ENCODE measurements at regions not wholly inside any gene's neighbourhood (a gene's known extent, or its start where the extent isn't known, plus 50 kb on each side); places are given as distances from the start of the nearest gene placed in this dataset.
"Not testable (repeated sequence)": the region's sequence is repeated elsewhere in the genome, so short reads cannot be mapped to it uniquely, and the experiment has no call there.

DNA sequence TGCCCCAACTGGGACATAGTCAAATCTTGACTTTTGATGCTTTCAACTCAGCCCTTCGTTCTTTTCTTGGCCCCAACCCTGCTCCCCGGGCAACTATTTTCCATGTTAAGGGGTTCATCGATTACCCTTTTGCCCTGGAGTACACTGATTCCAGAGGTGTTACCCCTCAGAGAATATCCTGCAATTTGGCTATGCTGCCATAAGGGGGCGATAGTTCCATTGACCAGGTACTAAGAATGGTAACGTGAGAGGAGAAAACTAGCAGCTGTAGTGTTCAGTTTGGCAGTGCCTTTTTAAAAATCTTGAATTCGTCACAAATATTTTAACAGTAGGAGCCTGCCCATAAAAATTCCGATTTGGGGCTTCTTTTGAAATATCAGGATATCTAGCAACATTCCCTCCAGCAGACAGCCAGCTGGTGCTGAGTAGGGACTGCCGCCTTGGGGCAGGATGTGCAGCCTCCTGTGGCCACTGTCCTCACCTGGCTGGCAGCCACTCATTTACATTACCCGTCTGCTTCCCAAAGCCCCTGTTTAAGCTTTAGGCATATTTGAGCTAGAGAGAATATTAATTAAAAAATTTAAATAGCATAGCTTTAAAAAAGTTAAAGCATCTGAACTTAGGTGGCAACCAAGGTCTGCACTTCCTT, 146.3 kb upstream of the SKOR2 start:
- no peak for DNase-seq

DNA sequence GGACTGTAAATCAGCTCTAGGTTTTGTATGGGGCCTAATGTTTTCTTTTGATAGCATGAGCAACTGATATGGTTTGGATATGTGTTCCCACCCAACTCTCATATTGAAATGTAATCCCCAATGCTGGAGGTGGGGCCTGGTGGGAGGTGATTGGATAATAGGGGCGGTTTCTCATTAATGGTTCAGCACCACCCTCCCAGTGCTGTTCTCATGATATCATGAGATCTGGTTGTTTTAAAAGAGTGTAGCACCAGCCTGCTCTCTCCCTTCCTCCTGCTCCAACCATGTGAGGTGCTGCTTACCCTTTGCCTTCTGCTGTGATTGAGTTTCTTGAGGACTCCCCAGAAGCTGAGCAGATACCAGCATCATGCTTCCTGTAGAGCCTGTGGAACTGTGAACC, 140.2 kb upstream of the SKOR2 start:
- DNase-seq, result no peak

DNA sequence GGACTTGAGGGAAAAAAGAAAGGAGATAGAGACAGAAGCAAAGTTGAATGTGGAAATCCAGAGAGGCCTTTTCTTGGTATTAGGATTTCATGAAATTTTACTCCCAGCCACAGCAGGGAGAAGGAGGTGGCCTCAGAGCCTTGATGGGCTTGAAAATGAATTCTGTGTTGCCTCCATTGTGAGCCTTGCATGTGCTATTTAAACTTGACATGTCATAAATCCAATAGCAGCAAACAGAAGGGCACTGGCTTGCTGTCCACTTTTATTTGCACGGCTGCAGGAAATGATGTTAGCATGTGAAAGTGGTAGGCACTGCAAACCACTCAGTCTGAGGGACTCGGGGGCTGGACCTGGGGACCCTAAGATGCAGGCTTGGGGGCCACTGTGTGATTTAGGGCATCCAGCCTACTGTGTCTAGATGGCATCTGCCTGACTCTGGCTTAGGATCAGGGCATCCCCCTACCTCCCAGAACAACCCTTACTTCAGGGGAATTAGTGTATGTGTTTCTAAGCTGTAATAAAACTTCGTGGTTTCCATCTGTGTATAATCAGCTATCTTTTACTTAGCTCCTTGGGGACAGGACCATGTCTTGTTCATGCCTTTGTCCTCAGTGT, 139.1 kb upstream of the SKOR2 start:
- no peak for DNase-seq

DNA sequence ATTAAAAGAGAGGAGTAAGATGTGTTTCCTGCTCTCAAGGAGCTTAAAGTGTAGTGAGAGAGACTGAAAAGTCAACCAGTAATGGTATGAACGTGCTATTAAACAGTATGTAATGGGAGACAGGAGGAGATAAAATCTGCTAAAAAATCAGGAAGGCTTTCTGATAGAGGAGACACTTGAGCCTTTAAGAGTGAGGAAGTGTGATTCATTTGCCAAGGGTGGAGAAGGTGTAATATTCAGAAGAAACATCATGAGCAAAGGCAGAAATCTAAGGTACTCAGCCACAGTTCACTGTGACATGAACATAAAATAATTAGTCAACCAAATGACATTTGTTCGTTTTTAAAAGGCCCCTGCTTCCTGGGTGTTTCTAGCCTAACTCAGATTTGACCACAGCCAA, 137.8 kb upstream of the SKOR2 start:
- peak; percentile 32 for DNase-seq

DNA sequence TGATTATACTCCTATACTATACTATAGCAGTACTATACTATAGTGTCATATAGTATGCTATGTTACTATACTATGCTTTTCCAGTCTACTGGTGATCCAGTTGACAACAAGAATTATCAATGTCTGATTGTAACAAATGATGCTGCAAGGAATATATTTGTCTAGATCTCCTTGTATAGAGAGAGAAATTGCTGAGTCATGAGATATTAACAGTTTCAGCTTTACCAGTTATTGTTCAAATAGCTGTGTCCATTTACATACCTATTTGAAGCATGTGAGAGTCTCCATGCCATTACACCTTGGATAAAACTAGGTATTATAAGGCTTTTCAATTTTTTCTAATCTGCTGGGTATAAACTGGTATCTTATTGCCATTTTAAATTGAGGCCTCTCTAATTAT, 136.4 kb upstream of the SKOR2 start:
- DNase-seq, result no peak

DNA sequence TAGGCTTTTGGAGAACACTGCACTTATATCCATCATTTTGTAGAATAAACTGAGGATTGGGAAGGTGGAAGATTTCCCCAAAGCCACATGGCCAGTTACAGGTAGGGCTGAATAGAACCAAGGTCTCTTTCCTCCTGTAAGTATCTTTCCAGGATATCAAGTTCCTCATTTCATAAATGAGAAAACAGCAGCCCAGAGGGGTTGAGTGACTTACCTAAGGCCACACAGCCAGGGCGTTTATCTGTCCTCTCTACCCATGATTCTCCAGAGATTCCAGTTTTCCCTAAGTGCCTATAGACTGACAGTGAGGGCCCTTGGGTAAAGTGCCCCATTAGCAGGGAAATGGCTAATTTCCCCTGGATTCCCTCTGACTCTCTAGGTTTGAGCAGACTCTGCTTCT, 132.3 kb upstream of the SKOR2 start:
- no peak for DNase-seq

DNA sequence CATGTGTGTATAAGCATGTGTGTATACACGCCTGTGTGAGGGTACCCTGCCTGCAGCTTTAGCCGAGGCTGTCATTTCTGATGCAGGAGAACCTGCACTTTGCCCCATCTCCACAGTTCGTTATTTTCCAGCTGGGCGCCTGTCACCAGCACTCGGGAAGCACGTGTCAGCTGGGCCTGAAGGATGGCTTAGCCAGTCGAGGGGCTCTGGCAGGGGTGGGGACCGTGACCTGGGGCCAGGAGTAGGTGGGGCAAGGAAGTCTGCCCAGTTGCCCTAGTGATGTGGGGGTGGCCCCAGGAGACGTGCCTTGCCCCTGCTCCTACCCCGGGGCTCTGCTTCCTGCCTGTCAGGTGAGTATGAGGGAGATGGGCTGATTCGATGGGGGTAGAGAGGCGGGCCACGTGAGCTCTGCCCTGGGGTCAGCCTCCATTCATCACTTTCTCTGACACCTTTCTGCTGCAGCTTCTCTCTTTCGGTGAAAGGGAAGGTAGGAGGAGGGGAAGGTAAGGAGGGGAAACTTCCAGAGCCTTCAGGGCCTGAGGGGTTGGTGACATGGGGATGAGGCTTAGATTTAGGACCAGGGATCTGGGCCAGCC, 130.6 kb upstream of the SKOR2 start:
- DNase-seq, result no peak

DNA sequence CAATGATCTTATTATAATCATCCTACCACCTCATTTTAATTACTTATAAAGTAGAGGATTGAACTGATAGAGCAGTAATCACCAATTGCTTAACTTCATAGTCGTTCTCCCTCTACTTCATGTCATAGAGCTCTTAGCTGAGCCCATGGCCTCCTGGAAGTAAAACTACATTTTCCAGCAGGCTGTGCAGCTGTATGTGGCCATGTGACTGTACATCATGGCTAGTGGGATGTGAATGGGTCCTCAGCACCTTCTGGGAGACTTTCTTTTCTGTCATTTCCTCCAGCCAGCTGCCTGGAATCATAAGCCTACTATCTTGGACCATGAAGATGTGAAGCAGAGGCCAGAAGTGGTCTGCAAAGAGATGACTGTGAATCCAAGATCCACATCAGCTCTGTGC, 128.7 kb upstream of the SKOR2 start:
- no peak for DNase-seq

DNA sequence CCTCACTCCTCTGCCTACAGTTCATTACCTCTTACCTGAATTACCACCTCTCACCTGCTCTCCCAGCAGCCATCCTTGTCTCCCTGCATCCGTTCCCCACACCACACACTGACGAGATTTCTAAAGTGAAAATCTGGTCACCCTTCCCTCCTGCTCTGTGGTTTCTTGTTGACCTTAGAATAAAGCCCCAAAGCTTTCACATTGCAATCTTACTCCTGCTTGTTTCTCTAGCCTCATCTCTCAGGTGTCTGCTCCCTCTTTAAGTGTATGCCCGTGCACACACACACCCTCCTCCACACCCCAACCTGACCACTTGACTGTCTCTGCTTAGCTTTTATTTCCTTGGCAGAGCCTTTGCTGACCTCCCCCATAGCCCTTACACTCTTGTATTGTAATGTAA, 122.0 kb upstream of the SKOR2 start:
- no peak for DNase-seq

DNA sequence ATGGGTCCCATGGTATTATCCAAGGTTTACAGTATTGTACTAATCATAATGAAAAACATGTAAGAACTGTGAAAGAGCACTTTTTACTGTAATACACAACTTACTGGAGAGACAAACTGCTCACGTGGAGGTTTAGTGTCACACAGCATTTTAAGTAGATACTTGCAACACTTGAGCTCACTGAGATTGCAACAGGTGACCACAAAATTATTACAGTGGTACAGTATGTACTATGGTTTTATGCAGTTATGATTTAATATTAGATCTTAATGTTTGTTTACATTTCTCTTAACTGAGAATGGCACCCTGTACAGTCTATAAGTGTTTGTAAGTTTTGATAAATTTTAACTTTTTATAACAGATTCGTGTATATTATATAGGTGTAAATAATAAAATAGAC, 118.6 kb upstream of the SKOR2 start:
- DNase-seq, result no peak

DNA sequence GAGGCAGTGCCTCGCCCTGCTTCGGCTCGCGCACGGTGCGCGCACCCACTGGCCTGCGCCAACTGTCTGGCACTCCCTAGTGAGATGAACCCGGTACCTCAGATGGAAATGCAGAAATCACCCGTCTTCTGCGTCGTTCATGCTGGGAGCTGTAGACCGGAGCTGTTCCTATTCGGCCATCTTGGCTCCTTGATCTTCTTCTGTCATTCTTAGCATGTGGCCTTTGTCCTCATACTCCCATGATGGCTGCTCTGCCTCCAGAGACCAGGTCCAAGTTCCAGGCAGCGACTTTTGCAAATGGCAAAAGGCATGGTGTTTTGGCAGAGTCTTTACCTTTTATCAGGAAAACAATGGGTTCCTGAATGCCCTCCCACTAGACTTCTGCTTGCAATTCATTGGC, 102.6 kb upstream of the SKOR2 start:
- not testable (repeated sequence) for DNase-seq

DNA sequence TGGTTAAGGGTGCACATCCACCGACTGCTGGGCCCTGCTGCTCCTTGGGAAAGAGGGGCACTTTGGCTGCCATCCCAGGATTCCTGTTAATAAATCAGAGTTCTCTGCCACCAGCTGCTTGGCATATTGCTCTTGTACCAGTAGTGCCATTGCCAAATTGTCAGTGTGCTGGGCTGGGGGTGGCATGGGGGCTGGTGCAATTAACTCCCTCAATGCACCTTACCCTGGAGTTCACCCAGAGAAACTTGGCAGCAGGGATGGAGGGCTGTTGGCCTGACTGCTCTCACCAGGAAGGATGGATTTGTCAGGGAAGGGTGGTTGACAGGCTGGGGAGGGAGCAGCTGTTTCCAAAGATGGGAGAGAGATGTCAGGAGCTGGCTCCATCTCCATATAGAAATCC, 94.6 kb upstream of the SKOR2 start:
- no peak for DNase-seq

DNA sequence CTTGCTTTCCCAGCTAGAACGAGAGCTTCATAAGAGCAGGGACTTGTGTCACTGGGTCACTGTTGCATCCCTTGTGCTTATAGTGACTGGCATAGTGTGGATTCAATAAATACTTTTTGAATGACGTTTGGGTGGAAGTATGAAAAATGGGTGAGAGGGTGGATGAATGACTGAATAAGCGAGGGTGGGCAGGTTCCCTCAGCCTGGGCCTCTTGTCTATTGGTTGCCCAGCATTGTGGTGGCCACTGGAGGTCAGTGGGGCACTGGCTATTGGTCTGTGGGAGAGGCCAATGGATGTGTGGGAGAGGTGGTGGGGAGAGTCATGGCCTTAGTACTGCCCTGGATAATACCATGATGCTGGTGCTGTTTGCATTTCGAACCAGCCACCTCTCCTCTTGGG, 93.8 kb upstream of the SKOR2 start:
- no peak for DNase-seq

DNA sequence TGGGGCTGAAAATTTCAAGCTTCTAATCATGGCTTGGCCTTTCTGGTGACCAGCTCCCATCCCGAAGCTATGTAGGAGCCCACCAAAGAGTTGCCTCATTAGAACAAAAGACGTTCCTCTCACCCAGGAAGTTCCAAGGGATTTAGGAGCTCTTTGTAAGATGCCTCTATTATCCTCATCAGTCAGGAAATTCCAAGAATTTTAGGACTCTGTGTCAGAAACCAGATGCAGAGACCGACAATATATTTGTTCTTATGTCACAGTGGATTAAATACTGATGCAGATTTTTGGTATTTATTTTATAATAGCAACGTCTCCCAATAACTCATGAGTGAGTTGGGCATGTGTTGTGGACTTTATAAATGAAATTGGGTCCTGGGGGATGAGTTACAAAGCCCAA, 91.8 kb upstream of the SKOR2 start:
- no peak for DNase-seq

DNA sequence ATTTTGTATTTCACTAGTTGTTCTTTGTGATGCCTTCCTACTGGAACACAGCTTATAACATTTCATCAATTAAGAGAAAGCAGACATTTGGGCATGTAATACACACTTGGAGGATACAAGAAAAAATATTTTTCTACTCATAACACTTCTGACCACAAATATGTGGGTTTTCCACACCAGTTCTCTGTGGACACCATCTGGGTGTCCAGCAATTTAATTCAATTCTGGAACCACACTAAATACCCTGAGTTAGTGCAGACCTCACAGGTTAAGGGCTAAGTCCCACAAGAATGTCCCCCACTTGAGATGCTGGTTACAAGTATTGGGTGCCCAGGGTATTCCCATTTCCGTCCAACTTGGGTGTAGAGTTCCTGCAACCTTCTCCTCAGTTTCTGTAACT, 91.1 kb upstream of the SKOR2 start:
- DNase-seq, result no peak

DNA sequence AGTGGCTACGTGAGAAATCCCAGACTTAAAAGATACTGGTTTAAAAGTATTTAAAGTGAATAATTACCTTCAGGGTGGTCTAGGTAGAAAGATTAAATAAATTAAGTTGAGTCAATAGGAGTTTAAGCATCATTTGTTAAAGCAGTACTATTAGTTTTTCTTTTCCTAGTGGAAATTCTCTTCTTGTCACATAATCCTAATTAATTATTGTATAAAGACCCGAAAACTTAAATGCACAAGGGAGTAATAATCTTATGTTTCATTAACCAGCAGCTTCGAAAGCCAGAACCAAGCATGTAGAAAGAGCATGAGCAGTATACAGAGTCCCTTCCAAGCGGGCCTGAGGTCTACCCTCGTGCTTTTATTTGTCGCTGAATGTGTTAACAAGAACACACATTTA, 90.2 kb upstream of the SKOR2 start:
- DNase-seq, result no peak

DNA sequence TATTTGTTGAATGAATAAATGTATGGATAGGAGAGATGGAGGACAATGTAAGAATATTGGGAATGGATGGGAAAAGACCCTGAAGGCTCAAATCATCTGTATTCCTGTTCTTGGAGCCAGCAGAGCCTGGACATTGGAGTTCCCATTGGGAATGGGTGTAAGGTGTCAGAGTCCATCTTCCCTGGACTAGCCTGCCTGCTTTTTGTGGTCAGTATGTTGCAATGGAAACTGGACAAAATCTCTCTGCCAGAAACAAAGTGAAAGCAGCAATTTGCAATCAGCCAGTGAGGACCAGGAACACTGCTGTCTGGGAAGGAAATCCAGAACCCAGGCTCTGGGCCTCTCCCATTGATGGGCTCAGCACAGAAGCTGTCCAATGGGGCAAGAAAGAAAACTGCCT, 83.5 kb upstream of the SKOR2 start:
- DNase-seq, result no peak

DNA sequence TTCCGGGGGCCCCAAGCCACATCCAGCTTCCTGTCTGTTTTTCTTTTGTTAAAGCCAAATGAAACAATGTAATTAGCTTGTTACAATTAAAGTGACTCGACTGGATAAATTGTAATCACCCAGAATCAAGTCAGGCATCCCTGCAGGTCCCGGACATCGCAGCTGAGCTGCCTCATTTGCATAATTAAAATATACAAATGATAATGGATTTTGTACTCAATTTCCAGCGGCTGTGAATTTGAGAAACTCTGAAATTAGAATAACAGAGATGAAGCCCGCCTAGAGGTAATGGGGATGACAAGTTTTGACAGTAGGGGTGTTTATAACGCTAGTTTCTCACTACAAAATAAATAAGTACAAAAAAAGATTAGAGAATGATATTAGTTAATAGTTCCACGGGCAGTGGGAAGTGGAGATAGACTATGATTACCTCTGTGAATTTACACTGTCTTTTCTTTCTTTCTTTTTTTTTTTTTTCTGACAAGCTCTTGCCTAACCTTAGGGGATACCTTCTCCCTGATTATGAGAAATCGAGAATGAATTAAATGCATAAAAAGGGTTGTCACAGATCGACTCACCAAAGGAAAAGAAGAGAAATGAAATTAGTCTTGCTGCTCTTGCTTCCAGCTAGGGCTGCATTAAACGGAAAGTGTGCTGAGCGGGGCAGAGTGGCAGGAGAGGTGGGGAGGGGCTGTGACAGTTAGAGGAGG, 82.6 kb upstream of the SKOR2 start:
- DNase-seq, result no peak

DNA sequence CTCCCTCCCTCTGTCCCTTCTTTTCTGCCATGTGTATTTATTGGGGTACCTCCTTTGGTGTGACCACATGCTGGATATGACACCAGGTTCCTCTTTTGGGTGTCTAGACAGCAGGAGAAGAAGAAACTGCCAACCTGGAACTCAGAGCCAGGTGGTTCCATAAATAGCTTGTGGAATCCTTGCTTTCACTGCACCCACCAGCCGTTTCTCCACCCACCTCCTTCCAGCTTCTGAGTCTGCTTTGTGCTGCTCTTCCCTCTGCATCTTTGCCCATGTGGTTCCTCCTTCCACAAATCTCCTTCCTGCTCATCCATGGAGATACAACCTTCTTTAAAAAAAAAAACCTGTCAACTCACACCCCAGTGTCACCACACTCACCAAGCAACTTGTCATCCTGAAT, 80.2 kb upstream of the SKOR2 start:
- DNase-seq, result no peak

DNA sequence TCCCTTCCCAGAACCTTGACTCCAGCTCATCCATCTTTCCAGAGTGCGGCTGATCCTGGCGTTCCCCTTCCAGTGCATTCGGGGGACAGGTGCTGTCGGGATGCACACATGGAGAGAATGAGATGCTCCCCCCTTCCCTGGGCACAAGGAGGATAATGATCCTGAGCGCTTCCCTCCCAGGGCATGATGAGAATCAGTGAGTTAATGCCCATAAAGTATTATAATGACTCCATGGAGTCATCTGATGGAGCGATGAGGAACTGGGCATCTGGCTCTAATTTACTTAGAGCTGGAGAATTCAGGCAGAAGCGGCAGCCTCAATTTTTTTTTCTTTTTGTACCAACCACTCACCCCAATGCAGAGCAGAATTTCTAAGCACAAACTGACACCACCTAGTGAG, 79.6 kb upstream of the SKOR2 start:
- DNase-seq, result no peak

DNA sequence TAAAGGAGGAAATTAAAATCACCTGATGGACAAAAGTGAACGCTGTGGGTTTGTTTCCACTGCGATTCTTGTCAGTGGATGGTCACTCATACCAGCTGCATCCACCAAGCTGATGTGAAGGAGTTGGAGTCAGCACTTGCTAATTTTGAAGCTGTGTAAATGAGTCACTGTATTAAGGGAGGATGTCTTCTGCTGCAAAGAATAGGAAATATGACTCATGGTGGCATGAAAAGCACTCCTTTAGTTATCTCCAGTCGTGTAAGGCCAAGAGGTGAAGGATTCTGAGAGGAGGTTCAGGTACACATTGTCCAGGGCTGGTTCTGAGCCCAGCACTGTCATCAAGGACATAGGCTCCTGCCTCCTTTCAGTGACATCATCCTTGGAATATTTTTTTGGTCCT, 71.7 kb upstream of the SKOR2 start:
- DNase-seq, result no peak

DNA sequence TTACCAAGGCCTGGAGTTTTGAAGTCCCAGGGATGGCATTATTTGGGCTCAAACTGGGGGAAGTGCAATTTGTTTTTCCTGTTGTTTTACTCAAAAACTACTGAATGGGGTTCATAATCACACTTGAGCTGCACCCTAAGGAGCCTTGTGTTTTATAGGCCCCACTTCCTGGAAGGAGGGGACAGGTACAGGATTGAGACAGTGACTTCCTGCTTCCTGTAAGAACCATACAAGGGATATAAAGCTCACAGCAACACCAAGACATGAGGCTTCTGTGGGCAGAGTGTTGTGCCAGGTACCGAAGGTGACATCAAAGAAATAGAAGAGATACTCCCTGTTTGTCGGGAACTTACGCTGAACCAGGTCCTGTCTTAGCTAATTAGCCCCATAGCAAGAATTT, 70.4 kb upstream of the SKOR2 start:
- no peak for DNase-seq

DNA sequence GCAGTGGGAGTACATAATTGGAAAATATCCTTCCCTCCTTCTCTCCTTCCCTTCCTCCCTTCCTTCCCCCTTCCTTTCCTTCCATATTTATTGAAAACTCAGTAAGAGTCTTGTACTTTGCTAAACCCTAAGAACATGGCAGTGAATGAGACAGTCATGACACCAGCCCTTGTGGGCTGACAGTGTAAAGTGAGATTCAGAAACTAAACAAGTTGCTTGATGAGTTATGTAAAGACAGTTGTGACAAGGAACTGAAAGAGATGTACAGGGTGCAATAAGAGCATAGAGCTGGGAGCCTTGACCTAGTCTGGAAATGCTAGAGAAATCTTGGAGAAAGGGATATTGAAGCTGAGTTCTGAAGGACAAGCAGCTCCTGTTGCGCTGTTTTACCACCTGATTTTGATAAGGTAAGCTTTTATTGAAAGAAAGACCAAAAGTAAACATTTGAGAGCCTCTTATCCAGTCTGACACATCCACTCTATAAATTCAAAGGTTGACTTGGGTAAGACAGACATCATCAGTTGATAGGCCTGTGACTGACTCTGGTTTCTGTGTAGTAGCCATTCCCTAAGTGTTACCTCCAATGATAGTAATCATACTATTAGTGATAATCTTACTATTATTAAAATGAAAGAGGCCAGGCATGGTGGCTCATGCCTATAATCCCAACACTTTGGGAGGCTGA, 66.5 kb upstream of the SKOR2 start:
- no peak for DNase-seq

DNA sequence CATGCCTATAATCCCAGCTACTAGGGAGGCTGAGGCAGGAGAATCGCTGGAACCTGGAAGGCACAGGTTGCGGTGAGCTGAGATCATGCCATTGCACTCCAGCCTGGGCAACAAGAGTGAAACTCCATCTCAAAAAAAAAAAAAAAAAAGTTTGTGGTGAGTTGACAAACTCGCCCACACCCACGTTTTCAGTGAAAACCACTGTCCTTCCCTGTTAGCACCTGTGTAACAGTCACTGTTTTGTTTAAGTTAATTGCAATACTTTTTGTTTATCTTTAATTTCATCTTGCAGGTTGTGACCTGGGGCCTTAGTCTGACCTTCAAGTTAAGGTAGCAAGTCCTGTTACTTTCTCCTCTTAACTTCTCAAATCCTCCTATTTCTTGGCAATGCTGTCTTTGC, 65.5 kb upstream of the SKOR2 start:
- DNase-seq, result no peak
